GM18870 (cell line): ENCODE measurements at regions not wholly inside any gene's neighbourhood (a gene's known extent, or its start where the extent isn't known, plus 50 kb on each side); places are given as distances from the start of the nearest gene placed in this dataset.
"Not testable (repeated sequence)": the region's sequence is repeated elsewhere in the genome, so short reads cannot be mapped to it uniquely, and the experiment has no call there.

Source experiments
- ATAC-seq: cut with Tn5 transposase; IDR thresholded peaks from one replicate; pipeline ENCODE4 v1.9.1; 2021; ENCODE audit warnings: moderate library complexity; ENCODE audit not compliant: unreplicated experiment

DNA sequence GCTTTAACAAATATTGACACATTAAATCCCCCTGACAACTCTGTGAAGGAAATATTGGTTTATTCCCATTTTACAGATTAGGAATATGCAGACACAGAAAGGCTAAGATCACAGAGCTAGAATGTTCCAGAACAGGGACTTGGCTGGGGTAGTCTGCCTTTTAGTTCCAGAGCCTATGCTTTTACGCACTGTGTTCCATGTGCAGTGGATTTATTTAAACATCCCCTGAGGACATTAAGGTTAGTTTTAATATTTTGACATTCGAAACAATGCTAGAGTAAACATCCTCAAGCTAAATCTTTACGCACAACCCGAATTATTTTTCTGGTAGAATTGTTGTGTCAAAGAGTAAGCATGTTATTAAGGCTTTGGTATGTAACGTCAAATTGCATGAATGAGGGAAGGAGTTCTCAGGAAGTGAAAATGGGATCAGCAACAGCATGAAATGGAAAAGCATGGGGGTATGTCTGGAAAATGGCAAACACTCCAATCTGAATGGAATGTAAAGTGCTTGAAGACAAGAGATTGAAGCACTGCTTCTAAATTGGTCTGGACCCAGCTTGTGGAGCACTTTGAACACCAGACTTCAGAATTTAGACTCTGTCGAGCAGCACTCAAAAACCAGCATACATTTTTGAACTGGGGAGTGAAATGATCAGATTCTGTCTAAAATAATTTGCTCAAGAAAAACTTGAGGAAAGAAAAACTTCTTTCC lies 429.9 kb downstream of the CD83 start:
- no peak for ATAC-seq

DNA sequence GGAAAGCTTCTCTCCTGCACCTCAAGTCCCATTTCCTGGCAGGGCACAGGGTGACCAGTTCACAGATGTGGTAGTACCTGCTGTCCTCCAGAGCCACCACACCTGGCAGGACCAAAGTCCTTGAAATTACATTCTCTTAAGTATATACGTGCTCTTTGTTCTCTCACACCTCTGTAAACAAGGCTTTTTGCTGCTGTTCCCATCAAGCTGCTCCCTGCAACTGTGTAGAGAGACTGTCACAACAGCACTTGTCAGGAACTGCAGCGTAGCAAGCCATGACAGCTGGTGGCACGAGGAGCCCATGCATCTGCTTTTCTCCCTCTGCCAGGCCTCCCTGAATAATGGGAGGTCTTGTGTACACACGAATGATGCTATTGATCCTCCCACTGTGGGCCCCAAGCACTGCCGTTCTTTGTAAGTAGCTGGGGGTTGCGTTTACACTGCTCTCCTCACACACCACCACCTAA lies 431.8 kb downstream of the CD83 start:
- ATAC-seq = no peak

DNA sequence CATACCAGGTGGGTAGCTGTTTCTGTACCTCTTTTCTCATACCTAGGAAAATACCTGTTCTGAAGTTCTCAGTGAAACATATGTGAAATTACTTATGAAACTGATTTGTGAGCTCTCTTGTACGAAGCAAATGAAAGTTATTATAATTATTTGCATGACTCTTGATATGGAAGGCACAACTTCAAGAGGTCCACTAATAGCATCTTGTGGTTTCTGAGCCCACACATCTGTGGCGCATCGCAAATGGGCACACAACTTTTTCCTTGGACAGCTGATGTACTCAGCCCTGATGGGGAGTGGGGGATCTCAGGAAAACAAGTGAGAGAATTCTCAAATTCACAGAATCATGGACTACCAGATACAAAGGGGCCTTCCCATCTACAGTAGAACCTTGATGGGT lies 432.3 kb downstream of the CD83 start:
- no peak for ATAC-seq

DNA sequence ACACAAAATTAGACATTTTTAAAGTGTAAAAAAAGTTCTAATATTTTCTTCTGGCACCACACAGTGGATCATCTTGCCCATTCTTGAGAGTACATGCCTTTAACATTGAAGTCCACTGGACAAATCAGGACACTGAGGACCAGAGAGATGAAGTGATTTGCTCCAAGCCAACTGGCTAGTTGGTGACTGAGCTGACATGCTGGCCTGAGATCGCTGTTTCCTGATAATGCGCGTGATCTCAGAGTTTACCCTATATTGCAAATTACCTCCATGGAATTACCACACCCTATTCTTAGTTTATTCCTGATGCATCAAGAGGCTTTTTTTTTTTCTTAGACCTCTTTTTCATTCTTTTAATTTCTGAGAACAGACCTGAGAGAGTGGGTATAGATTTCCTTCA lies 432.8 kb downstream of the CD83 start:
- no peak for ATAC-seq

DNA sequence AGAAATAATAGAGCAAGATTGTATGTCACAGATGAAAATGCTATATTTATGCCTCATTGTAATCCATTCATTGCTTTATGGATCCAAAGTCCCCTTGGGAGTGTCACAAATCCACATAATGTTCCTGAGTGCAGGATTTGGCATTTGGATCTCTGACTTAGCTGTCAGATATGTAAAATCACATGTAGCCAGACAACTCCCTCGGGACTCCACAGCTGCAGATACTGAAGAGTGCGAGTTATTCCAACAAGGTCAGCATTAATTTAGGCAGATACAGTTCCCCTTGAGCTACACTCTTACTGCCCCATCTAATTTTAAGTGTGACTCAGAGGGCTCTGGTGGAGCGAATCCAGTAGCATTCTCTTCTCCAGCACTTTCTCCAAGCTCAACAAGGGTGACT lies 433.2 kb downstream of the CD83 start:
- ATAC-seq = no peak

DNA sequence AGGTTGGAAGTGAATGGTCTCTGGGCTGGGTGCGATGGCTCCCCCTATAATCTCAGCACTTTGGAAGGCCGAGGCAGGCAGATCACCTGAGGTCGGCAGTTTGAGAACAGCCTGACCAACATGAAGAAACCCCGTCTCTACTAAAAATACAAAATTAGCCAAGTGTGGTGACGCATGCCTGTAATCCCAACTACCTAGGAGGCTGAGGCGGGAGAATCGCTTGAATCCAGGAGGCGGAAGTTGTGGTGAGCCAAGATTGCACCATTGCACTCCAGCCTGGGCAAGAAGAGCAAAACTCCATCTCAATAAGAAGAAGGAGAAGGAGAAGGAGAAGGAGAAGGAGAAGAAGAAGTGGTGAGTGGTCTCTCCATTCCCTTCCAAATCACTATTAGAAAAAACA lies 434.0 kb downstream of the CD83 start:
- not testable (repeated sequence) for ATAC-seq

DNA sequence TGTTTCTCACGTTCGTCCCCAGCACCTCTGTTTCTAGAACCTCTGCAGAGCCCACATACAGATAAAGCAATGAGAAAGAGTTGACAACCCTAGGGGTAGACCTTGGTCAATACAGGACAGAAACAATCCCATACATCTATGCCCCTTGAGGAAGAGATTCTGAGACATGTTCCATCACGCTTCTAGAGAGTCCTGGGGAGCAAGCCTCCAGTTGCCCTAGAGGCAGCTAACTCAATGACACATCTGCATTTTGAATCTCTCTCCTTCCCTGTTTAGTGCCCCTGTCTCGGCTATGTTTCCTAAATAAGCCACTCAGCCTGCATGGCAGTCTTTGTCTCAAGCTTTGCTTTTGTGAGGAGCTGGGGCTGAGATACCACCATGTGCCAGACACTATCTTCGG lies 435.3 kb downstream of the CD83 start:
- ATAC-seq = no peak

DNA sequence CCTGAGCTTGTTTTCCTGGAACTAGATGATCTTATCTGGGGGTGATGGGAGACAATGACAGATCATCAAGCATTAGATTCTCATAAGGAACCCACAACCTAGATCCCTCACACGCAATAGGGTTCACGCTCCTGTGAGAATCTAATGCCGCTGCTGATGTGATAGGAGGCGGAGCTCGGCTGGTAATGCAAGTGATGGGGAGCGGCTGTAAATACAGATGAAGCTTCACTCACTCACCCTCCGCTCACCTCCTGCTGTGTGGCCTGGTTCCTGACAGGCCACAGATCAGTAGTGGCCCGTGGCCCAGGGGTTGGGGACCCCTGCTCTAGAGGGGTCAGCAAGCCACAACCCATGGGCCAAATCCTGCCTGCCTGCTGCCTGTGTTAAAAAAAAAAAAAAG lies 435.9 kb downstream of the CD83 start:
- ATAC-seq = no peak

DNA sequence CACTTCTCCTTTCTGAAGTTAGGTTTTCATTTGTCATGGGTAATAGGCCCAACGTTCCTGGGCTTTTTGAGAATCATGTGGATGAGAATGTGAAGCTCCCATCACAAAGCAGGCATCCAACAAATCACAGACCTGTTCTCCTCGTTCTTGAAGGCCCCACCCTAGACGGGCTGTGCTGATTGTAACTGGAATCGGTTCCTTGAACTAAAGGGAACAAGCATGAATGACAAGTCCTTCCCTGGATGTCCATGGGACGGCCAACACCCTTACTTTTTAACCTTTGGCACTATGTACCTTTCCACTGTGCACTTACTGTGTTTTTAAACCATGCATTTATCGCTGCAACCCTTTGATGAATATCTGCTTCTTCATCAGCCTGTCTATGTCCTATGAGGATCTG lies 438.2 kb downstream of the CD83 start:
- ATAC-seq = no peak

DNA sequence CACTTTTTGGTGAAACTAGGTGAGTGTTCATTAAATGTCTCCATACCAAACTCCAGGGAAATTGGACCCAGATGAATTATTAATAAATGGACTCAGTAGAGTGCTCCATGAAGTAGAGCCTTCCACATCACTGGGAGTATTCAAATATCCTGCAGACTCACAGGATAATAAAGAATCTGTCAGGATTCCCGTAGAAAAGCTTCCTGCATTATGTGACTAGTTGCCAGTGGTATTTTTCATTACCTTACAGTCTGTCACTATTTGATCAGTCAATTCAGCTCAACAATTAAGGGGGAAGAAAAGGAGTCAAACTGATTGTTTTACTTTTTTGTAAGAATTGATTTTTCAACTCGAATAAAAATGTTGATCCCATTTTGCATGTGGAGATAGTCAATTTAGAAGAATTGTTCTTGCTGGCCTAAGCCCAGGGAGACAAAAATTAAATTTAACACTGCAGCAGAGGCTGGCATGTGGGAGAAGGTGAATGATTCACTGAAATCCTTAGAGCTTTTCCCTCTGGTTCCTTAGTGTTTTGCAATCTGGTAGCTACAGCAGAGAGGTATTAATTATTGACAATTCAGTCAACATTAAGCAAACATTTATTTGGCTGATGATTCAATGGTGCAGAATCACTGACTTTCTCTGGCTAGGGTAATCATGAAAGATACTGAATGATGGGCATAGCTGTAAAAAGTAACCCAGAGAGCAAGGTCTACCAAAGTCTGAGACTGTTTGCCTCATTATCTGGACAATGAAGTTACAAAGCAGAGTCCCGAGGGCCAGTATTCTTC lies 442.4 kb downstream of the CD83 start:
- ATAC-seq = no peak

DNA sequence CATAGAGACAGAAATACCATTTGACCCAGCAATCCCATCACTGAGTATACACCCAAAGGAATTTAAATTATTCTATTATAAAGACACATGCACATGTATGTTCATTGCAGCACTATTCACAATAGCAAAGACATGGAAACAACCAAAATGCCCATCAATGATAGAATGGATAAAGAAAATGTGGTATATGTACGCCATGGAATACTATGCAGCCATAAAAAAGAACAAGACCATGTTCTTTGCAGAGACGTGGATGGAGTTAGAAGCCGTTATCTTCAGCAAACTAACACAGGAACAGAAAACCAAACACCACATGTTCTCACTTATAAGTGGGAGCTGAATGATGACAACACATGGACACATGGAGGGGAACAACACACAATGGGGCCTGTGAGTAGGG lies 444.0 kb downstream of the CD83 start:
- not testable (repeated sequence) for ATAC-seq

DNA sequence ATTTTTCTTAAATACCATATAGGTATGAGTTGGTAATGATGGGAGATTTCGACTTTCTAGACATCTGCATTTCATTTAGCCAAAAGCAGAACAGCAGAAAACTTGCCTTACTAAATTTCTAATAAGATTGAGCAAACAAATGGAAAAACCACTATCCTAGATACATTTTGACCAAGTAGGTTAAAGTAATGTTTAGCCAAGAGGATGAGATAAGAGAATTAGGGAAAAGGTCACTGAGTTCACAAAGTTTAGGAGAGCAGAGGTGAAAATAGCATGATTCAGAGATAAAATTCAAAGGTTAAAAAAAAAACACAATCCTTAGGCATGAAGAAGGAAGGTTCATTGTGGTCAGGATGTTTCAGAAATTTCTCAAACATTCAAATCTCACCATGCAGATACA lies 450.3 kb downstream of the CD83 start:
- ATAC-seq = no peak

DNA sequence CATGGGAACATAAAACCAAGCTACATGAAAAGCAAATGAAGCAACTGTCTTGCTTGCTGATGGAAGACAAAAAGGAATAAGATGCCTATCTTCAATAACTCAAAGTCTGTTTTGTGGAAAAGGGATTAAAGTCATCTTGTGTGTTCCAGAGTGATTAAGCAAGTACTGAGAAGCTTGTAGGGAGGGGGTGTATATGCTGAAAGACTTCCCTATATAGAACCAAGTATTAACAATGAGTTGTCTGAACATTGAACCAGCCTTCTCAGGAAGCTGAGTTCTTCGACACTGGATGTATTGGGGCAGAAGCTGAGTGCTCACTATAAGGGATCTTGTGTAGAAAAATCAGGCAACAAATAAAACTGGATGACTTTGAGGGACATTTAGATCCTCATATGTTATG lies 451.8 kb downstream of the CD83 start:
- ATAC-seq = no peak

DNA sequence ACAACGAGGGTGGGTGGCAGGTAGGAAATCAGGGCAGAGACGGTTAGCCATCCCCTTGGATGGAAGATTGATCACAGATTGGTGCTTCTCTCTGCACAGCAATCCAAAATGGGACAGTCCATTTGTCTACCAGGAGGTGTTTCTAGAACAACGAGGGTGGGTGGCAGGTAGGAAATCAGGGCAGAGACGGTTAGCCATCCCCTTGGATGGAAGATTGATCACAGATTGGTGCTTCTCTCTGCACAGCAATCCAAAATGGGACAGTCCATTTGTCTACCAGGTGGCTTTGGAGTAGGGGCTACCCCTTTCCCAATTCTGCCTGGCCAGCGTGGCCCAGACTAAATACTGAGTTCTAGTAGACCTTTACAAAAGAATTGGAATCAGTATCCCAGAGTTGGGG lies 452.3 kb downstream of the CD83 start:
- ATAC-seq = not testable (repeated sequence)

DNA sequence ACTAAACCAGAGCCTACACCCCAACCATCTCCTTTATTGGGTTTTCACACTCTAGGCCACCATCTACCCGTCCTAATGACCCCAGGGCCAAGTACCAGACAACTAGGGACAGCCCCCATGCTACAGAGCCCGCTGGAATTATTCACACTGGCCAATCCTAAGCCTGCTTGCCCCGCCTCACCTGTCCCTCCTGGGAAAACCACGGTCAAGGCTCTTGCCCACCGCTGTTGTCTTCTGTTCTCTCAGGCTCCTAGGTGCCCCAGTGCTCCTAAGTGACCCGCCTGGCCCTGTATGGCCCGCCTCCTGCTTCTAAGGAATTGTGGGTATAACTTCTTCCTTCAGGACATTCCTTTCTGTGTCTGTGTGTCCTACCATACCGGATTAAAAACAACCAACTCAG lies 453.4 kb downstream of the CD83 start:
- no peak for ATAC-seq

DNA sequence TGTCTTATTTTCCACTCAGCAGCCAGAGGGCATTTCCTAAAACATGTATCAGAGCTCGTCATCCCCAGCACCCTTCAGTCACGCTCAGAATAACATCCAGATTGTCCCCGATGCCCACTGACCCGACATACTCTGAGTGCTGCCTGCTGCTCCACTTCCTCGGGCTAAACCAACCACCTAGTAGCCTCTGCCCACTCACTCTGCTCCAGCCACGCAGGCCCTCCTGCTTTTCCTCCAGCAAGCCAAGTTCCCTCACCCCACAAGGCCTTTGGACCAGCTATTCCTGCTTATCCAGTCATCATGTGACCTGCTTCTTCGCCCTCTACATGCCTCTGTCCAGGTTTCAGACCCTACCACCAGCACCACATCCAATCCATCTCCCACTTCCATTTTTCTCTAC lies 454.2 kb downstream of the CD83 start:
- no peak for ATAC-seq

DNA sequence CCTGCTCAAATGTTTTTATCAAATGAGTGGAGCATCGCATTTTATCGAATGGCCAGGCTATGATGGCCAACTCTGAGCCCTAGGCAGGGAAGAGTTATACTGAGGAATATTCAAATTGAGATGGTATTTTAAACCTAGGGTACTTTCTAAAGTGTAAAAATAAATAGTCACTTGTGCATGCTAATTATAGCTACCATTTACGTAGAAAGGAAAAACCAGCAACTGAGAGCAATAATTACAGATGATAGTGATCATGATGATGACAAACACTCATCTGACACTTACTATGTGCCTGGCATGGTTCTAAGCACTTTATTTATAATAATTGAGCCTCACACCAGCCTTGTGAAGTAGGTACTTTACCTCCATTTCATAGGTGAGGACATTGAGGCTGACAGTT lies 455.7 kb downstream of the CD83 start:
- no peak for ATAC-seq

DNA sequence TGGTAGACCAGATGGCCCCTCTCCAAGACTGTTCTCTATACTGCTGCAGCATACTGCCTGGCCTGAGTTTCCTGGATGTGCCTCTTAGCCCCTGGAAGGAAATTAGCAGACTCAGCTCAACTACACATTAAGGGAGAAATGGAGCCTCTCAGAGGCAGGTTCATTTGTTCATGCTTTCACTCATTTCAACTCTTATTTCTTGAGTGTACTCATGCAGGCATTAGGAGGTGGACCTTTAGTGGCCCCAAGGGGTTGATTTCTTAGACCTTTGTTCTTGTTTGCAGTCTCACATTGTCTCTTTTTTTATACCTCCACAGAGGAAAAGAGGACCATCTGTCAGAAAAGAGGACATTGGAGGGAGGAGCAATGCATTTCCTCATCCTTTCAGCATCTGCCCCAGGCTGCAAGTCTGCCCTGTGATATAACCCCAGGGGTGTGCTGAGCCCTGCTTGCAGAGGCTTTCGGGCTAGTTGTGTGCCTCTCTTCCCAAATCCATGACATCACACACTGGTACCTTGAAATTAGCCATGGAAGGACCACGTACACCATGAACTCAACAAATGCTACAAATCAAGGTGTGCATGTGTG lies 456.2 kb downstream of the CD83 start:
- ATAC-seq = no peak

DNA sequence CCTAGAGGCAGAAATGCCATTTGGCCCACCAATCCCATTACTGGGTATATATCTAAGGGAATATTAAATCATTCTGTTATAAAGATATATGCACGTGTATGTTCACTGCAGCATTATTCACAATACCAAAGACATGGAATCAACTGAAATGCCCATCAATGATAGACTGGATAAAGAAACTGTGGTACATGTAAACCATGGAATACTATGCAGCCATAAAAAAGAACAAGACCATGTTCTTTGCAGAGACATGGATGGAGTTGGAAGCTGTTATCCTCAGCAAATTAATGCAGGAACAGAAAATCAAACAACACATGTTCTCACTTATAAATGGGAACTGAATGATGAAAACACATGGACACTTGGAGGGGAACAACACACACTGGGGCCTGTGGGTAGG lies 458.4 kb downstream of the CD83 start:
- no peak for ATAC-seq

DNA sequence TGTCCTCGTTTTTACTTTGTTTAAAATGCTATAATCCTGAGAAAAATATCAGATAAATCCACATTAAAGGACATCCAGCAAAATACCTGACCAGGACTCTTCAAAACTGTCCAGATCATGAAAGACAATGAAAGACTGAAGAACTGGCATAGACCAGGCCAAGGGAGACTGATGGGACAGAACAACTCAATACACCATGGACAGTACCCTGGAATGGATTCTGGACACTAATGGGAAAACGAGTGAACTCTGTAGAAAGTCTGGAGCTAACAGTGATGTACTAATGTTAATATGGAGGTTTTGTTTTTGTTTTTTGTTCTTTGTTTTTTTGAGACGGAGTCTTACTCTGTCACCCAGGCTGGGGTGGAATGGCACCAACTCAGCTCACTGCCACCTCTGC lies 461.4 kb downstream of the CD83 start:
- ATAC-seq = no peak

DNA sequence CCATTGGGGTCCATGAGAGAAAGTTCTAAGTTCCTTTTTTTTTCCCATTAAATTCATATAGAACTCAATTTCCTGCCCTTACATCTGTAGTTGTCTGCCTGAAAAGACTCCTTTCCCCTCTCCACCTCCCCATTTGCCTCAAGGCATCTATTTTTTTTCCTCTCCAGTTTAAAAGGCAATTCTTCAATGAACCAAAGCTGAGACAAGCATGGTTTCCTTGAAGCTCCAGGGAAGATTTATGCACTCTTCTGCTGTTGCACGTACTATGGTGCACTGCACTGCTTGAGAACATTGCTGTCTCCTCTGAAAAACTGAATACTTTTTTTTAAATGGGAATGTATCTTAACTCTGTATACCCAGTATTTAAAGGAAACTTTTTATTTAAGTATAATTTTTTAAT lies 465.2 kb downstream of the CD83 start:
- ATAC-seq = no peak

DNA sequence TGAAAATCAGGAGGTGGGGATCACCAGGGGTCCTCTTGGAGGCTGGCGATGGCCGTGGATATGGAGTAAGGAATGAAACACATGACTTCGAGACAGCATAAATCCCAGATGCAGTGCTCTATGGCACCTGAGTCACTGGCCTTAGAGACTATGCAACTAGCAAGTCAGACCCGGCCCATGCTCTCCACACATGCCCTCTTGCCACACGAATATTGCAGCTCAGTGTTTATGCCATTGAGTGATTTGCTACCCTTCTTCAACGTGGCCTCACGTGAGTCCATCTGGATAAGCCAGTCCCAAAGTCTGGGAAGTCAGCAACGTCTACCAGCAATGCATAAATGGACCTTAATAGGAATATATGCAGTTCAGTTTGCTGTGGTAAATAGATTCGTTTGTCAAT lies 466.3 kb downstream of the CD83 start:
- ATAC-seq = no peak
